GM12891 (cell line): ENCODE measurements at regions not wholly inside any gene's neighbourhood (a gene's known extent, or its start where the extent isn't known, plus 50 kb on each side); places are given as distances from the start of the nearest gene placed in this dataset.

Experiments
- DNase-seq: peaks from one replicate; pipeline ENCODE4 v3.0.0; 2011; ENCODE audit warnings: low spot score; ENCODE audit not compliant: insufficient read length
- FAIRE-seq: peaks from 2 replicates; lab custom pipeline; 2011; peaks lifted over from hg19 to GRCh38; lab: Jason Lieb, UNC
- PAX5 ChIP-seq: IDR thresholded peaks from 2 replicates; pipeline ENCODE4 v1.6.1; 2011; ENCODE audit warnings: low read length, moderate library complexity, mild to moderate bottlenecking; ENCODE audit not compliant: insufficient read depth, severe bottlenecking
- POLR2A ChIP-seq: IDR thresholded peaks from 2 replicates; pipeline ENCODE4 v1.6.1; 2011; ENCODE audit warnings: low read depth, low read length, control low read depth
- POLR2AphosphoS5 ChIP-seq: IDR thresholded peaks from 2 replicates; pipeline ENCODE4 v1.6.1; 2011; ENCODE audit warnings: low read depth, low read length, control low read depth
- POU2F2 ChIP-seq: IDR thresholded peaks from 2 replicates; pipeline ENCODE4 v1.6.1; 2011; ENCODE audit warnings: low read depth, mild to moderate bottlenecking, control low read depth, low read length, moderate library complexity
- SPI1 ChIP-seq: IDR thresholded peaks from 2 replicates; pipeline ENCODE4 v1.6.1; 2011; ENCODE audit warnings: low read depth, low read length, control low read depth
- TAF1 ChIP-seq: IDR thresholded peaks from 2 replicates; pipeline ENCODE4 v1.6.1; 2011; ENCODE audit warnings: low read depth, low read length, control low read depth

DNA sequence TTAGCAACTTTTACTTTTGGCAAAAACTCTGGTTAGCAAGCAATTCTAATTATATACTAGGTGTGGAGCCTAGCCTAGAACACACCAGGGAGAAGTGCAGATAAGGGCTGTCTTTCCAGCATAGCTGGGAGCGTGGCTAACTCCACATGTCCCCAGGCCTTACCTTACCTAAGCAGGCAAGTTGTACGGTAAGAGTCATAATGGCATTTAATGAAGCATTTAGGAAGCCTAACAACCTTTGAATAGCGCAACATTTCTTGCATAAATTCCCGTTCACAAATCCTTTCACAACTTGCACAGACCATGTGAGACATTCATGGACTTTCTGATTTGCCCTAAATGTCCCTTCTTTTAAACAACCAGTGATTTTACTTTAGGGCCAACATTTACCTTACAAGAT, 917.4 kb upstream of the ACO1 start:
- FAIRE-seq (no peak), DNase-seq (no peak)
- TF ChIP-seq PAX5 (no peak), POLR2A (no peak), POU2F2 (no peak), TAF1 (no peak), SPI1 (no peak), POLR2AphosphoS5 (no peak)

DNA sequence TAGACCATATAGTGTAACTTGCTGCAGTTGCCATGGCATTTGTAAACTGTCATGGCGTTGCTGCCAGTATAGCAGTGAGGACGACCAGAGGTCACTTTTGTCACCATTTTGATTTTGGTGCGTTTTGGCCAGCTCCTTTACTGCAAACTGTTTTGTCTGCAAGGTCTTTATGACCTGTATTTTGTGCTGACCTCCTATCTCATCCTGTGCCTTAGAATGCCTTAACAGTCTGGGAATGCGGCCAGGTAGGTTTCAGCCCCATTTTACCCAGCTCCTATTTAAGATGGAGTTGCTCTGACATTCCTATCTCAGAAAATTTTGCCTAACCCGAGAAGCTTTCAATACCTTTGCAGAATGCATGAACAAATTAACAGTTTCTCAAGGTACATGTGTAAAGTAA, 914.4 kb upstream of the ACO1 start:
- no peak for FAIRE-seq
- TF ChIP-seq POLR2AphosphoS5 (no peak), POLR2A (no peak), PAX5 (no peak), TAF1 (no peak), POU2F2 (no peak), SPI1 (no peak)
- no peak for DNase-seq

DNA sequence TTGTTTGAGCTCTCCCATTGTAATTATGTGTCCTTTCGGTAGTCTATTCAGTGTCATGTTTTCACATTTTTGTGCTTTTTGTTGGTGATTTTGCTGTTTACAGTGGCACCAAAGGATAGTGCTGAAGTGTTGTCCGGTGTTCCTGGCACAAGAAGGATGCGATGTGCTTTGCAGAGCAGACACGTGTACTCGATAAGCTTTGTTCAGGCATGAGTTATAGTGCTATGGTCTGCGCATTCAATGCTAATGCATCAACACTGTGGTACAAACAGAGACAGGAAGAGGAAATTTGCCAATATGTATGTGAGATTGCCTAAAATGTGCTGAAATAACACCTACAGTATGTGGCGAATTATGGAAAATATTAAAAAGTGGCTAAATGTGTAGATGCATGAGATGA, 913.4 kb upstream of the ACO1 start:
- TF ChIP-seq POLR2A (no peak), TAF1 (no peak), PAX5 (no peak), SPI1 (no peak), POU2F2 (no peak), POLR2AphosphoS5 (no peak)
- FAIRE-seq: no peak
- no peak for DNase-seq

DNA sequence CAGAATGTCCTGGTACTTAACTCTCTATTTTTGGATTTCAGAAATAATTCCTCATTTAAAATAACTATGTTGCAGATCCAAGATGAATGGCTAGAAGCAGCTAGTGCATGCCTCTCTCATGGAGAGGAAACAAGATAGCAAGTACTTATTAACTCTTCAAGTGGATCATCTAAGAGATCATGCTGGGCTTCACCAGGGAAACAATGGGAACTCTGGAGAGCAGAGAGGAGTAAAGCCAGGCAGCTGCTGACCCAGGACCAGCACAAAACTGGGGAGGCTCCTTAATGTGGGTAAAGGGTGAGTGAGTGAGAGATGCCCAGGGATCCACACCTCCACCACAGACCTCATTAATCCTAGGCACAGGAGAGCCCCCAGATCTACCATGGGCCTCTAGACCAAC, 897.8 kb upstream of the ACO1 start:
- no peak for FAIRE-seq
- no peak for DNase-seq
- TF ChIP-seq PAX5 (no peak), POLR2A (no peak), POU2F2 (no peak), TAF1 (no peak), POLR2AphosphoS5 (no peak), SPI1 (no peak)

DNA sequence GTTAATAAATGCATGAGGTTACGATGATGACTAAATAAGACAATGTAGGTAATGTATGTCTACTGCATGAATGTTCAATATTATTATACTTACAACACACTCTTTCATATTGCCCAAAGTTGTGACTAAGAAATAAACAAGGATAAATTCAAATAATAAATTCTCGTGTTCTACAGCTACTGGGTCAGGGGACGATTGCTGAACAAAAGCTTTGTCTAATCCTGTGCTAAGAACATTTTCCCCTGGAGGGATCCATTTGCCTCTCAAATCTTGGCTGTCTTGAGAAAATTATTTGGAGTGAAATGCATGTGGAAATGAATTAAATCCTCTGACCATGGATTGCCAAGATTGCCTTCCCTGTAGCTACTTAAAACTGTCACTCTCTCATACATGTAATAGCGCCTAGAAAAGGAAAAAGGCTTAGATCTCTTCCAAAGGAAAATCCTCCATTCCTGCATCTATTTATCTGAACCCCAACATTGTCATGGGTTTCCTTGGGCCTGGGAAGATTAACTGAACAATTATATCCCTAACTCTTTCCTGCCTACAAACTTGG, 893.8 kb upstream of the ACO1 start:
- DNase-seq (no peak), FAIRE-seq (no peak)
- no peak for TF ChIP-seq SPI1
- TF ChIP-seq POLR2AphosphoS5: no peak
- TF ChIP-seq POU2F2: no peak
- no peak for TF ChIP-seq POLR2A

DNA sequence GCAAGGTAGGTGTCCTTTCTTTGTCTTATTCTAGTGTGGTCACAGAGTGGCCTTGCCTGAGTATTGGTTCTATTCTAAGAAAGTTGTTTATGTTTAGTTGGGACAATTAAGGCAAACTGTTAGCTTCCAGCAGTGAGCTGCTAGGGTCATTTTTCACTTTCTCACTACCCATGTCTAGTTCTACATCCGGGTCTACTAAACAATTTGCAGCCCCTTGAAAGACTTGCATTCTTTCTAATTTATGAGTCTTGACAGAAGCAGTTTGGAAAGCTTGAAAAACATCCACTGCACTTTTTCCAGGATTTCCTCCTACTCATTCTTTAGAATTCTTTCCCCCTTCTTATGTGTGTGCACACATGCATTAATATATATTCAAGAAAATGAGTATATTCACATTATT, 892.2 kb upstream of the ACO1 start:
- TF ChIP-seq SPI1 (no peak), POLR2A (no peak), POLR2AphosphoS5 (no peak), POU2F2 (no peak), TAF1 (no peak), PAX5 (no peak)
- FAIRE-seq (no peak), DNase-seq (no peak)

DNA sequence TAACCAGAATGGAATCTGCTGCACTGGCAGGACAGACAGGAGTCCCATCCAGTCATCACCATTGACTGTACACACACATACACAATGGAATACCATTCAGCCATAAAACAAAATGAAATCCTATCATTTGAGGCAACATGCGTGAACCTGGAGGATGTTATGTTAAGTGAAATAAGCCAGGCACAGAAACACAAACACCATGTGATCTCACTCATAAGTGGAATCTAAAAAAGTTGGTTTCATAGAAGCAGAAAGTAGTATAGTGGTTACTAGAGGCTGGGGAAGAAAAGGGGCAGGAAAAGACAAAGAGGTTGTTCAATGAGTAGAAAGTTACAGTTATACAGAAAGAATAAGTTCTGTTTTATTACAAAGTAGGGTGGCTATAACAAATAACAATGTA, 884.0 kb upstream of the ACO1 start:
- FAIRE-seq (peak; percentile 52), DNase-seq (no peak)
- TF ChIP-seq SPI1 (no peak), PAX5 (no peak), POLR2AphosphoS5 (no peak), TAF1 (no peak), POLR2A (no peak), POU2F2 (no peak)

DNA sequence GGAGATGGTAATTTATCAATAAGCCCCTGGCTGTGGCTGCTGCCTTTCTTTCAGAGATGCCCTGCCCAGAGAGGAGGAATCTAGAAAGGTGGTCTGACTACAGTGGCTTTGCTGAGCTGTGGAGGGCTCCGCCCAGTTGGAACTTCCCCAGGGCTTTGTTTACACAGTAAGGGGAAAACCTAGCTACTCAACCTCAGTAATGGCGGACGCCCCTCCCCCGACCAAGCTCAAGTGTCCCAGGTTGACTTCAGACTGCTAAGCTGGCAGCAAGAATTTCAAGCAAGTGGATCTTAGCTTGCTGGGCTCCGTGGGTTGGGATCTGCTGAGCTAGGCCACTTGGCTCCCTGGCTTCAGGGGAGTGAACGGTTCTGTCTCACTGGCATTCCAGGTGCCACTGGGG, 865.4 kb upstream of the ACO1 start:
- FAIRE-seq: peak; percentile 63

DNA sequence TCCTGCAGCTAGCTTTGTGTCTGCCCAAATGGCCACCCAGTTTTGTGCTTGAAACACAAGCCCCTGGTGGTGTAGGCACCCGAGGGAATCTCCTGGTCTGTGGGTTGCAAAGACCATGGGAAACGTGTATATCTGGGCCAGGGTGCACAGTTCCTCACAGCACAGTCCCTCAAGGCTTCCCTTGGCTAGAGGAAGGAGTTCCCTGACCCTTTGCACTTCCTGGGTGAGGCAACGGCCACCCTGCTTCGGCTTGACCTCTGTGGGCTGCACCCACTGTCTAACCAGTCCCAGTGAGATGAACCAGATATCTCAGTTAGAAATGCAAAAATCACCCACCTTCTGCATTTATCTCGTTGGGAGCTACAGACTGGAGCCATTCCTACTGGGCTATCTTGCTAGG, 865.0 kb upstream of the ACO1 start:
- FAIRE-seq (no peak), DNase-seq (no peak)
- TF ChIP-seq POLR2AphosphoS5 (no peak), TAF1 (no peak), SPI1 (no peak), POU2F2 (no peak), POLR2A (no peak), PAX5 (no peak)

More for the DNA sequence above, 865.4 kb upstream of the ACO1 start:
- no peak for DNase-seq
- TF ChIP-seq SPI1: no peak
- TF ChIP-seq PAX5: no peak
- no peak for TF ChIP-seq POLR2A
- no peak for TF ChIP-seq POU2F2
- no peak for TF ChIP-seq TAF1
- TF ChIP-seq POLR2AphosphoS5: no peak

DNA sequence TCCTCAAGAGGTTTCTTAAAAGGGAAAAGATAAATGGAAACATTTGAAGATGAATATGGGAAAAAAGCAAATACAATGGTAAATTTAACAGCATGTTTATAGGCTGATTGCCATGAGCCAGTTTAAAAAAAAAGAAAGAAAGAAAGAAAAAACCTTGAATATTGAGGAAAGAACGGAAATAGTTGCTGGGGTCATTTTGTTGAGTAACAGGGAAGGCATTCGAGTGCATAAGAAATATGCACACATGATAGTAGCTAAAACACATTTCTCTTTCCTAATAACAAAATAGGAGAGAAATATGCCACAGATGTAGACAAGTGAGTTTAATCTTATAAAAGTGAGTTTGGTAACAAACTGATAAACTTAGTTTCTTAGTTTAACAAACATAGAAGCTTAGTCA, 864.6 kb upstream of the ACO1 start:
- DNase-seq: no peak

More for the DNA sequence above, 864.6 kb upstream of the ACO1 start:
- no peak for FAIRE-seq
- TF ChIP-seq POLR2AphosphoS5 (no peak), SPI1 (no peak)
